BLaER1 (cell line): ENCODE measurements at regions not wholly inside any gene's neighbourhood (a gene's known extent, or its start where the extent isn't known, plus 50 kb on each side); places are given as distances from the start of the nearest gene placed in this dataset.
"Not testable (repeated sequence)": the region's sequence is repeated elsewhere in the genome, so short reads cannot be mapped to it uniquely, and the experiment has no call there.

Experiments
- H3K27ac ChIP-seq: shearing (Covaris generic); formaldehyde crosslinking; 2 replicates; pipeline ENCODE4 v1.8.1; 2022
- H3K27me3 ChIP-seq: shearing (Covaris generic); formaldehyde crosslinking; 2 replicates; pipeline ENCODE4 v1.8.1; 2022
- H3K36me3 ChIP-seq: shearing (Covaris generic); formaldehyde crosslinking; 2 replicates; pipeline ENCODE4 v1.8.1; 2022
- H3K4me1 ChIP-seq: shearing (Covaris generic); formaldehyde crosslinking; 2 replicates; pipeline ENCODE4 v1.8.1; 2022
- H3K4me2 ChIP-seq: shearing (Covaris generic); formaldehyde crosslinking; 2 replicates; pipeline ENCODE4 v1.8.1; 2022
- H3K4me3 ChIP-seq: shearing (Covaris generic); formaldehyde crosslinking; 2 replicates; pipeline ENCODE4 v1.8.1; 2022
- H3K9ac ChIP-seq: shearing (Covaris generic); formaldehyde crosslinking; 2 replicates; pipeline ENCODE4 v1.8.1; 2022
- H3K9me3 ChIP-seq: shearing (Covaris generic); formaldehyde crosslinking; 2 replicates; pipeline ENCODE4 v1.8.1; 2022
- H4K20me1 ChIP-seq: shearing (Covaris generic); formaldehyde crosslinking; 2 replicates; pipeline ENCODE4 v1.8.1; 2022
- Cebpa-rat ChIP-seq: shearing (Covaris generic); IDR thresholded peaks from 2 replicates; pipeline ENCODE4 v1.8.1; 2022

DNA sequence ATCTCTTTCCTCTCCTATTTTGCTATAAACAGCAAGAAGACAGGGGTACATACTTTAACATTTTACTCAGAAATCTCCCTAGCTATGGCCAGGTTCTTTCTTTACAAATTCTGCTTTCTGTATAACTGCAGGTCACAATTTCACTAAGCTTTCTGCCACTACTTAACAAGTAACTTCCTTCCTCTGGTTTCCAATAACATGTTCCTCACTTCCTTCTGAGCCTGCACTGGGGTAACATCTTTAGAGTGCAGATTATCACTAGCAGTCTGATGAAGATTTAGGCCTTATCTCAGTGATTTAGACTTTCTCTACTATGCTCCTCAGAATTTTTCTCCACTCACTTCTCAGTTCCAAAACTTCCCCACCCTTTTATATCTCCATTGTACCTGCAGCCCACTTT lies 1930.5 kb upstream of the AGA start:
- Histone ChIP-seq H3K9ac (no peak overlapping the region), H3K9me3 (no peaks in the 10 kb centered on the region), H3K27ac (no peak overlapping the region), H3K36me3 (no peaks in the 10 kb centered on the region), H4K20me1 (no peaks in the 10 kb centered on the region), H3K4me3 (no peak overlapping the region), H3K4me2 (peak overlapping the region; percentile 7; the same call in 1 of the 2 replicates), H3K27me3 (no peaks in the 10 kb centered on the region), H3K4me1 (peaks cover 10% of the 10 kb centered on the region)
- no peak for TF ChIP-seq Cebpa-rat

DNA sequence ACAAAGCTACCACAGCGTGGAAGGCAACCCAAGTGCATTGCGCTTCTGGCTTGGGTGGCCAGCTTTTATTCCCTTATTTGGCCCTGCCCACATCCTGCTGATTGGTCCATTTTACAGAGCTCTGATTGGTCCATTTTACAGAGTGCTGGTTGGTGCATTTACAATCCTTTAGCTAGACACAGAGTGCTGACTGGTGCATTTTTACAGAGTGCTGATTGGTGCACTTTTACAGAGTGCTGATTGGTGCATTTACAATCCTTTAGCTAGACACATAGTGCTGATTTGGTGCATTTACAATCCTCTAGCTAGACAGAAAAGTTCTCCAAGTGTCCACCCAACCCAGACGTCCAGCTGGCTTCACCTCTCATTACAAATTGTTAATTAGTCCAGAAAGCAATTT lies 1936.6 kb upstream of the AGA start:
- H4K20me1 ChIP-seq, H3K4me2 ChIP-seq, H3K27me3 ChIP-seq, H3K27ac ChIP-seq, H3K4me3 ChIP-seq, H3K9me3 ChIP-seq, H3K36me3 ChIP-seq, H3K9ac ChIP-seq, H3K4me1 ChIP-seq: not testable (repeated sequence)

DNA sequence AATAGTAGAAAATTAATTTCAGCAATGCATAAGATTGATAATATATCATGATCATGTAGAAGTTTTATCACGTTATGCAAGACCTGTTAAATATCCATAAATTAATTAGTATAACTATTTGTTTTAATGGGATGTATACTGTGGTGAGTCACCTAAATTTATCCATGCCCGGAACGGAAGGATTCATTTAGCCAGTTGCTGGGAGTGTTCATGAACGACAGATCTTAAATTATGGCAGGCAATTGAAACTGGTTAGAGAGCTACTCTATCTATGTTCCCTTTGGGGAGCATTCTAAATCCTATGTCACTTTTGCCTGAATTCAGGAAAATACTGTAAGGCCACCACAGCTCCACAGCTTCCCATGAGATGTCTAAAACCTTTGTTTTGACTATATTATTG lies 1950.5 kb upstream of the AGA start:
- no peak overlapping the region for H3K4me2 ChIP-seq
- peaks cover 4% of the 10 kb centered on the region; the same call in 1 of the 2 replicates for H3K9me3 ChIP-seq
- no peaks in the 10 kb centered on the region for H3K4me1 ChIP-seq

GRCh38 chr4:179398414-179398813 lies 1956.2 kb upstream of the AGA start:
- TF ChIP-seq Cebpa-rat, result no peak
- Histone ChIP-seq H3K9ac (no peak overlapping the region), H3K4me3 (no peak overlapping the region), H3K36me3 (no peaks in the 10 kb centered on the region), H3K4me1 (no peaks in the 10 kb centered on the region), H3K27ac (no peak overlapping the region), H4K20me1 (no peaks in the 10 kb centered on the region), H3K27me3 (no peaks in the 10 kb centered on the region), H3K4me2 (no peak overlapping the region), H3K9me3 (no peaks in the 10 kb centered on the region)

More for the DNA sequence above, 1950.5 kb upstream of the AGA start:
- TF ChIP-seq Cebpa-rat, result no peak
- no peak overlapping the region for H3K27ac ChIP-seq
- H3K27me3 ChIP-seq, result no peaks in the 10 kb centered on the region
- no peak overlapping the region for H3K9ac ChIP-seq
- H3K4me3 ChIP-seq, result no peak overlapping the region
- H4K20me1 ChIP-seq, result no peaks in the 10 kb centered on the region
- H3K36me3 ChIP-seq, result no peaks in the 10 kb centered on the region

- no peaks in the 10 kb centered on the region for H3K9me3 ChIP-seq
- H3K4me2 ChIP-seq, result no peak overlapping the region
- H3K4me3 ChIP-seq, result no peak overlapping the region
- TF ChIP-seq Cebpa-rat, result no peak
- no peaks in the 10 kb centered on the region for H4K20me1 ChIP-seq
- H3K4me1 ChIP-seq, result no peaks in the 10 kb centered on the region
- H3K27me3 ChIP-seq, result no peaks in the 10 kb centered on the region
- no peak overlapping the region for H3K9ac ChIP-seq
- no peak overlapping the region for H3K27ac ChIP-seq
- no peaks in the 10 kb centered on the region for H3K36me3 ChIP-seq
Measured at GRCh38 chr4:179399054-179399782, 1957.0 kb upstream of the AGA start.

DNA sequence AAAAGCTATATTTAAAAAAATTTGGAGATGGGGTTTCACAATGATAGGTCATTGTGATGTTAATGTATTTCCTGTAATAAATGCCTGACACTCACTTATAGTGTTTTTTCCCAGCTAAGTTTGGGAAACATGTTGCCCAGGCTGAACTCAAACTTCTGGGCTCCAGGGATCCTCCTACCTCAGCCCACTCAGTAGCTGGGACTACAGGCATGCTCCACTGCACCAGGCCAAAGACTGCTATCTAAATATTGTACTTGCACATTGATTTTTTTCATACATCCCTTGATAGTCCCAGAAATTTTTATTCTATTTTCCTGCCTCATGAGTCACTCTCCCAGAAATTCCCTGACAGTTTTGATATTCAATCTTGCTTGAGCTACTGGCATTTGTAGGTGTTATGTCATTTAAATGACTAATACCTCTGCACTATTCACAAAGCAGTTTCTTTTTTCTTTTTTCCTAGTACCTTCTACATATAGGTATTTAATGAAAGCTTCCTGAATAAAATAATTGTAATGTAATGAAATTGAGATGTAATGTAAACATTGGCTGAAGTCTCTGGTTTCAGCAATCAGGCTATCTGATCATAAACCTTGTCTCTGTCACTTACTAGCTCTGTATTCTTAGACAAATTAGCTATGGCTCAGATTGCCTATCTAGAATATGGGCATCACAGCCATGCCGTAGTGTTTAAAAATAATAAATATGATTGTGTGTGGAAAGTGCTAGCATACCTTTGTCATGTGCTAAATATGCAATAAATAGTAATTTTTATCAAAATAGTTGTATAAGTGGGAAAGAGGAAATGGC lies 1973.0 kb upstream of the AGA start:
- Histone ChIP-seq H3K36me3 (no peaks in the 10 kb centered on the region), H3K4me1 (no peaks in the 10 kb centered on the region), H3K27ac (no peak overlapping the region), H3K4me3 (no peak overlapping the region), H4K20me1 (no peaks in the 10 kb centered on the region), H3K9me3 (no peaks in the 10 kb centered on the region), H3K27me3 (no peaks in the 10 kb centered on the region), H3K9ac (no peak overlapping the region), H3K4me2 (no peak overlapping the region)
- no peak for TF ChIP-seq Cebpa-rat

DNA sequence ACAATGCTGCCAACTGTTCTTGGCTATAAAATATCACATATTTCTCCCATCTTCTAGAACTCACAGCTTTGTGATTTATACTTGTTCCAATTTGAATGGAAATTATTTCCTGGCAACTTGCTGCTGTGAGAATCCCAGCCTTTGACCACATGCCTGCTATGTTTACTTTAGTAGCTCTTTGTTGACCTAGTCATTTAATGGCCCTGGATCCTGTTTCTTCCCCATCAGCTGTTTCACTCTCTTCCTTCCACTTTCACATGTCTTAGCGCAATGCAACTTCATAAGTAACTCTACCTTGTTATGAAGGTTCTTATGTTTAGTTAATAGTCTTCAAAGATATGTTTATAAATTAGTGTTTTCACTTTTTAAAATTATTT lies 1973.6 kb upstream of the AGA start:
- Histone ChIP-seq H3K36me3 (no peaks in the 10 kb centered on the region), H3K9me3 (no peaks in the 10 kb centered on the region), H3K9ac (no peak overlapping the region), H4K20me1 (no peaks in the 10 kb centered on the region), H3K27ac (no peak overlapping the region), H3K27me3 (no peaks in the 10 kb centered on the region), H3K4me2 (no peak overlapping the region), H3K4me3 (no peak overlapping the region), H3K4me1 (no peaks in the 10 kb centered on the region)
- no peak for TF ChIP-seq Cebpa-rat

- no peaks in the 10 kb centered on the region for H3K4me1 ChIP-seq
- no peaks in the 10 kb centered on the region for H3K36me3 ChIP-seq
- TF ChIP-seq Cebpa-rat, result no peak
- no peak overlapping the region for H3K9ac ChIP-seq
- H4K20me1 ChIP-seq, result no peaks in the 10 kb centered on the region
- no peak overlapping the region for H3K27ac ChIP-seq
- no peak overlapping the region for H3K4me3 ChIP-seq
- H3K27me3 ChIP-seq, result no peaks in the 10 kb centered on the region
- no peak overlapping the region for H3K4me2 ChIP-seq
- no peaks in the 10 kb centered on the region for H3K9me3 ChIP-seq
Measured at GRCh38 chr4:179417357-179417756, 1975.1 kb upstream of the AGA start.

DNA sequence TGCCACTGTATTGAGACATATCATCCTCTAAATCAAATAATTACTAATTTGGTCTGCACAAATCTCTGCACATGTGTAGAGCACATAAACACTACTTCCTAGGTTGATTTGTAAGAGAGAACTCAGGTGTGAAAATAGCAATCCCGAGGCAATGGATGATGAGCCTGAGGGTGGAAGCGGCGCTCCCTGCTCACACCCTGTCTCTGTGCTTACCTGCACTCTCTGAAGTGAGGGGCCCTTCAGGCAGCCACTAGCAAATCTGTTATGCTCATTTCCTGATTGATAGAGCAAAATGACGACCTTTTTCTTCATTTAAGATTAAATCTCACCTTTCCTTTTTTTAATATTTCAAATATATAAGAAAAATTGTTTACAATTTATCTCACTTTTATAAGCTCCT lies 1995.7 kb upstream of the AGA start:
- H3K27me3 ChIP-seq, result no peaks in the 10 kb centered on the region
- no peaks in the 10 kb centered on the region for H3K4me1 ChIP-seq
- no peak overlapping the region for H3K4me2 ChIP-seq
- H3K9ac ChIP-seq, result no peak overlapping the region
- H4K20me1 ChIP-seq, result no peaks in the 10 kb centered on the region
- no peak overlapping the region for H3K27ac ChIP-seq
- H3K9me3 ChIP-seq, result no peaks in the 10 kb centered on the region
- no peaks in the 10 kb centered on the region for H3K36me3 ChIP-seq
- H3K4me3 ChIP-seq, result no peak overlapping the region
- TF ChIP-seq Cebpa-rat, result no peak

- H4K20me1 ChIP-seq, result no peaks in the 10 kb centered on the region
Measured at GRCh38 chr4:179441596-179441995, 1999.4 kb upstream of the AGA start.

More at GRCh38 chr4:179441596-179441995, 1999.4 kb upstream of the AGA start:
- Histone ChIP-seq H3K4me1 (no peaks in the 10 kb centered on the region), H3K4me2 (no peak overlapping the region), H3K27me3 (no peaks in the 10 kb centered on the region), H3K4me3 (no peak overlapping the region), H3K27ac (no peak overlapping the region), H3K9me3 (no peaks in the 10 kb centered on the region), H3K36me3 (no peaks in the 10 kb centered on the region), H3K9ac (no peak overlapping the region)
- no peak for TF ChIP-seq Cebpa-rat
